Epithelial cell of proximal tubule (primary cell): ENCODE measurements at regions not wholly inside any gene's neighbourhood (a gene's known extent, or its start where the extent isn't known, plus 50 kb on each side); places are given as distances from the start of the nearest gene placed in this dataset.

Experiments used
- DNase-seq: peaks from one replicate; pipeline ENCODE4 v3.0.0-alpha.2; 2011; ENCODE audit warnings: low read depth
- H3K4me3 ChIP-seq: 2 replicates; pipeline ENCODE4 v1.5.1; 2011; ENCODE audit warnings: low read depth, mild to moderate bottlenecking, low read length
- TF ChIP-seq, protein P1 (sequence below): conservative IDR thresholded peaks from 2 replicates; pipeline ENCODE4 v1.5.1; 2012; ENCODE audit warnings: low read depth, mild to moderate bottlenecking, low read length

DNA sequence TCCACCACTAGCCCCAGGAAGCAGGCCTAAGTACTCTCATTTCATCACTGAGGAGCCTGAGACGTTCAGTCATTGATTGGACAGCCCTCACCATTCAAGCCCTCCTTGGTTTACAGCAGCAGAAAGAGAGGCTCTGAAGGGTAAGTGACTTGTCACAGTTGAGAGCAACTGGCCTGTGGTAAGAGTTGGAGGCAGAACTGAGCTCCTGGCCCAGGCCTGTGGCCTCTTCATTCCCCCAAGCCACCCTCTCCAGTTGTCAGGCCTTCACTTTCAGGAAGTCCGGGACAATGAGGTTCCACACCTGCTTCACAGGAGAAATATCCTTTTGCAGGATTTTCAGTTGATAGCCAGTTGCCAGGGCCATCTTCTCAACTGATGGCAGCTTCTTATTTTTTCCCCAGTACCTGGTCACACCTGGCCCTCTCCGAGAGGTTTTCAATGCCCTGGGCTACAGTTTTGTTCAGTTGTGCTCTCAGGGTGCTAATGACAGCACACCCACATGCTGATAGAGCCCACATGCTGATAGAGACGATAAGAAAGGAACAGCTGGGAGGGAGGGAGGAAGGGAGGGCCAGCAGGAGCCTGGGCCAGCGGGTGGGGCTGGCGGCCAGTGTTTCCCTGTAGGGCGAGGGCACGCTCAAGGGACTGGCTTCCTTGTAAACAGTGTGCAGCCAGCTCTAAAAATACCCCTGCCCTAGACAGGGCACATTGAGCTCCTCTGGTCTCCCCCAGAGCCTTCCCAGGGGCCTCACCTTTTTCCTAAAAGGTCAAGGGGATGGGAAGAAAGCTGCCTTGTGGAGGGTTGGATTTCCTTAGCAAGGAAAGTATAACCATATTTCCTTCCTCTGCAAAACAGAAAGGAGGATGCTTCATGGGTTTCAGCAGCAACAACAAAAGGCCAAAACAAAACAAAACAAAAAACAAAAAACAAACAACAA, 112.7 kb upstream of the JUN start:
- TF ChIP-seq, protein P1, sequence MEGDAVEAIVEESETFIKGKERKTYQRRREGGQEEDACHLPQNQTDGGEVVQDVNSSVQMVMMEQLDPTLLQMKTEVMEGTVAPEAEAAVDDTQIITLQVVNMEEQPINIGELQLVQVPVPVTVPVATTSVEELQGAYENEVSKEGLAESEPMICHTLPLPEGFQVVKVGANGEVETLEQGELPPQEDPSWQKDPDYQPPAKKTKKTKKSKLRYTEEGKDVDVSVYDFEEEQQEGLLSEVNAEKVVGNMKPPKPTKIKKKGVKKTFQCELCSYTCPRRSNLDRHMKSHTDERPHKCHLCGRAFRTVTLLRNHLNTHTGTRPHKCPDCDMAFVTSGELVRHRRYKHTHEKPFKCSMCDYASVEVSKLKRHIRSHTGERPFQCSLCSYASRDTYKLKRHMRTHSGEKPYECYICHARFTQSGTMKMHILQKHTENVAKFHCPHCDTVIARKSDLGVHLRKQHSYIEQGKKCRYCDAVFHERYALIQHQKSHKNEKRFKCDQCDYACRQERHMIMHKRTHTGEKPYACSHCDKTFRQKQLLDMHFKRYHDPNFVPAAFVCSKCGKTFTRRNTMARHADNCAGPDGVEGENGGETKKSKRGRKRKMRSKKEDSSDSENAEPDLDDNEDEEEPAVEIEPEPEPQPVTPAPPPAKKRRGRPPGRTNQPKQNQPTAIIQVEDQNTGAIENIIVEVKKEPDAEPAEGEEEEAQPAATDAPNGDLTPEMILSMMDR, result no peak
- no peak for DNase-seq
- no peak overlapping the region for H3K4me3 ChIP-seq

DNA sequence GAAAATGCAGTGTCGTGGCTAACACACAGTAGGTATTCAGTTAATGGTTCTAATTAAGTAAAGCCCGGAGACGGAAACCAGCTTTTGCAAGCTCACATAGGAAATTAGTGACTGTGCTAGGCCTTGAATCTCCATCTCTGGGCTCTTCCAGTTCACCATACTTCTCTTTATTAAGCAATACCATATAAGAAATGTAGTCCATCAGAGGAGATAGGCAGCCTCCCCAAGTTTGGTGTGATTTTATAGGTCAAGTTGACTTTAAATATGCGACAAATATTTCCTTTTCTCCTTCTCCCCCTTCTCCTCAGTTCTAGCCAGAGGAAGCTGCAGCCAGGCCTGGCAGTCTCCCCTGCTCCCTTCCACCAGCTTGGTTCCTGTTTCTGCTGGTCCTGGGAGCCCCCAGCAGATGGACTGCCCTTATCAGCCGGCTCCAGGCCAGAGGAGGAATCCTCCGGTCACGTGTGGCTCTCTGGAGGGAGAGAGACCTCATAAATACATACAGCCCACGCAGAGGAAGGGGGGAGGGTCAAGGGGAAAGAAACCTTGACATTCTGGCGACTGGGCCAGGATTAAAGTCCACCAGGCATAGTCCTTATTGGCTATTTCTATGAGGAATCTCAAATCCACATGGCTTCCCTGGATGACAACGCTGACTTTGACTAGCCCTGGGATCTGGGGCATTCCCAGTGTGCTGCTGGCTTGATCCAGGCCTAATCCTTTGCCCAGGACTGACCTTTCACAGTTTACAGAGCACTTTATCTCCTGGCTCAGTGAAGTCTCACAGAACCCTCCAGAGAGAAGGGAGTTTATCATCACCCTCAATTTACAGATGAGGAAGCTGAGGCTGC, 115.1 kb upstream of the JUN start:
- no peak for DNase-seq
- H3K4me3 ChIP-seq, result no peak overlapping the region
- TF ChIP-seq, protein P1, result no peak

DNA sequence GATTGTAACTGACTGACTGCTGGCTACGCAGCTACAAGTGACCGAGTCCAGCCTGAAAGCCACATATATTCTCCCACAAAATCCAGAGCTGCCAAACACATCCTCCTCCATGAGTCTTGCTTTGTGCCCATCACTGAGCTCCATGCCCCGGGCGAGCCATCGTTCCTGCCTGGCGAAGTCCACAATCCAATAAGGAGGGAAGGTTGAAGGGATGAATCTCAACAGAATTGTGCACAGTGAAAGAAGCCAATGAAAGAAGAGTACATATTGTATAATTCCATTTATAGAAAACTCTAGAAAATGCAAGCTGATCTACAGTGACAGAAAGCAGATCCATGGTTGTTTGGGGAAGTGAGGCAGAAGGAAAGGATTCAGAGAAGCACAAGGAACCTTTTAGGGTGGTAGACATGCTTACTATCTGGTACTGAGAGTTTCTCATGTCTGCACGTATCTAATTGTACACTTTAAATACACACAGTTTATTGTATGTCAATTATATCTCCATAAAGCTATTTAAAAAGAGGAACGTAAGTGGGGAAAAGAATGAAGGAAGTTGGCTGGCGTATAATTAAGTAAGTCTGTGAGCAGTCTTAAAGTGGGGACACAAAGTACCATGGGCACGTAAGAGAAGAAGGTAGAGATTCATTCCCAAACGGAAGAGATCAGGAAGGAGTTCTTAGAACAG, 115.9 kb upstream of the JUN start:
- TF ChIP-seq, protein P1, result no peak
- no peak overlapping the region for H3K4me3 ChIP-seq
- no peak for DNase-seq

DNA sequence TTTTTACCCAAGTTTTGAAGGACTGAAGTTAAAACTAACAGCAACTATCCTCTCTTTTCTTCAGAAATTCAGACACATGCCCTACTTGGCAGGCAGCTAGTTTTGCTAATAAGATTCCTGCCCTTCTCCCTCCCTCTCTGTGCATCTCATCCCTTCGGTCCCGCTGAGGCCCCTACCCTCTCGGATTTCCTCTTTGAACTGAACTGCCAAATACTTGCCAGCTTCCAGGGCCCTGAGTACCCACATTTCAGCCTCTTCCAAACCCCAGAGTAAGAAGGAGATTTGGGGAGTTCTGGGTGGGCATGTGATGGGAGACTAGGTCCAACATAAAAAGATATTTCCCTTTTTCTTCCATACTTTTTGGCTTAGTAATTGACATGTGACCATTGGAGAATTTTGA, 116.5 kb upstream of the JUN start:
- no peak for DNase-seq
- no peak overlapping the region for H3K4me3 ChIP-seq
- TF ChIP-seq, protein P1, result no peak

DNA sequence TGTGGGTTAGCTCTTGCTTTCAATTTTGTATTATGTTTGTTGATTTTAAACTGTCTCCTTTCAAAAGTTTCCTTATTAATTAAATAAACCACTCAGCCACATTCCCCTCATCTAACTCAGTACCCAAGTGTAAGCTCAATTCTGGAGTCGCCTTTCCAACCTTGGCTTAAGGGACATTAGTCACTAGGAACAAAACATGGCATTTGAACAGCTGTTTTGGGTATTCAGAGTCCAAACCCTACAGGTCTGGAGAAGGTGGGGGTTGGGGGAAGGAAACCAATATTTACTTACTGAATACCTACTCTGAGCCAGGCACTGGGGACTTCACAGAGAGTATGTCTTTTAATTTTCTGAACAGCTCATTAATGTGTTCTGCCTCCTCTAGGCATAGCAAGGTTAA, 117.2 kb upstream of the JUN start:
- TF ChIP-seq, protein P1, result no peak
- H3K4me3 ChIP-seq, result no peak overlapping the region
- no peak for DNase-seq

DNA sequence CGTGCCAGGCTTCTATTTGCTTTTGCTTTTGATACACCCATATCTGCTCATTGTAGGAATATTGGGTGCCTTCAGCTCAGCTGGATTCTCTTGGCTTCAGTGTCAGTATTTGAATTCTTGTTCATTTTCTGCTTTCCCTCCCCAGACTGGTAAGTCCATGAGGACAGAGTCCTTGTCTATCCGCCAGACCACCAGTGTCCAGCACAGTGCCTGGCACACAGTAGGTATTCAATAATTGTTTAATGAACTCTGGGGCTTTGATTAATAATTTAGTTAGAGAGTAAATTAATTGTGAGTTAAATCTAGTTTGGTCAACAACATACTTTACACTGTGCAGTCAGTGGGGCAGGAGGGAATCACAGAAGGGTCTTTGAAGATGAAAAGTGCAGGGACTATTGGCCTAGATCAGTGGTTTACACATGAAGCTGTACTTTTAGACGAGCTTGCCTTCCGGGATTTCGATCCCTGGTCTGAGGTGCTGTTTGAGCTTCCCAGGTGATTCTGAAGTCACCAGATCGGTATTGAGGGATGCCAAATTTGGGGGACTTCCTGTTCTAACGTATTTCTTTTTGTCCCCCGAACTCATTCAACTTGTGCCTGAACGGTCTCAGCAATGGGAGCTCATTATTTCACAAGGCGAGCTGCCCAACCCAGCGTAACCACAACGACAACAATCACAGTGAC, 119.1 kb upstream of the JUN start:
- H3K4me3 ChIP-seq, result peak overlapping the region; percentile 56
- TF ChIP-seq, protein P1, result no peak
- DNase-seq, result no peak
